LNCaP clone FGC (cell line): ENCODE measurements at regions not wholly inside any gene's neighbourhood (a gene's known extent, or its start where the extent isn't known, plus 50 kb on each side); places are given as distances from the start of the nearest gene placed in this dataset.

Experiments
- DNase-seq: peaks from one replicate; pipeline ENCODE4 v3.0.0-alpha.2; 2011; ENCODE audit warnings: low read depth
- H3K4me3 ChIP-seq: 2 replicates; pipeline ENCODE4 v1.5.1; 2011; ENCODE audit warnings: mild to moderate bottlenecking, low read depth, low read length, control low read depth
- CTCF ChIP-seq: IDR thresholded peaks from 2 replicates; pipeline ENCODE4 v1.5.1; 2012; ENCODE audit warnings: mild to moderate bottlenecking; ENCODE audit not compliant: control insufficient read depth, insufficient read depth; ENCODE audit errors: extremely low read depth

- no peak for DNase-seq
- no peak overlapping the region for H3K4me3 ChIP-seq
- no peak for TF ChIP-seq CTCF
These were observed 426.1 kb upstream of the FAM98A start for GRCh38 chr2:34025196-34025595.

GRCh38 chr2:34012715-34013302 lies 413.7 kb upstream of the FAM98A start:
- TF ChIP-seq CTCF: peak; percentile 66
- DNase-seq: peak; percentile 13
- H3K4me3 ChIP-seq: no peak overlapping the region

GRCh38 chr2:34011684-34012083 lies 412.6 kb upstream of the FAM98A start:
- no peak overlapping the region for H3K4me3 ChIP-seq
- DNase-seq: peak; percentile 1
- no peak for TF ChIP-seq CTCF

GRCh38 chr2:34005901-34006300 lies 406.8 kb upstream of the FAM98A start:
- no peak for DNase-seq
- no peak overlapping the region for H3K4me3 ChIP-seq
- TF ChIP-seq CTCF: no peak

- no peak overlapping the region for H3K4me3 ChIP-seq
- DNase-seq: no peak
- TF ChIP-seq CTCF: no peak
These were observed 405.8 kb upstream of the FAM98A start for GRCh38 chr2:34004936-34005335.

- H3K4me3 ChIP-seq: no peak overlapping the region
- no peak for DNase-seq
- TF ChIP-seq CTCF: no peak
These were observed 404.7 kb upstream of the FAM98A start for GRCh38 chr2:34003795-34004194.

- DNase-seq: no peak
- TF ChIP-seq CTCF: no peak
- no peak overlapping the region for H3K4me3 ChIP-seq
These were observed 402.5 kb upstream of the FAM98A start for GRCh38 chr2:34001557-34001956.
